PC-3 (cell line): ENCODE measurements at regions not wholly inside any gene's neighbourhood (a gene's known extent, or its start where the extent isn't known, plus 50 kb on each side); places are given as distances from the start of the nearest gene placed in this dataset.

Experiments
- ATAC-seq: fragments of 200-7000 bp; cut with Tn5 transposase; 2 replicates; pipeline ENCODE4 v1.9.1; 2020; ENCODE audit warnings: mild to moderate bottlenecking, moderate library complexity
- BruUV-seq: library from RNA; stranded (reverse); fragments of 400-500 nt; replicated peaks from 2 replicates; lab custom pipeline; 2021; lab: Mats Ljungman, UMichigan
- CTCF ChIA-PET: fragments of 300-600 bp; sonication (Branson Sonifier 250); formaldehyde crosslinking; loops from one replicate; lab custom pipeline; 2022; ENCODE audit warnings: antibody characterized with exemption; lab: Charles Lee
- POLR2A ChIA-PET: fragments of 300-600 bp; sonication (Branson Sonifier 250); formaldehyde crosslinking; loops from one replicate; lab custom pipeline; 2022; ENCODE audit warnings: antibody characterized with exemption; ENCODE audit not compliant: unreplicated experiment; lab: Charles Lee
- DNase-seq: peaks from one replicate; pipeline ENCODE4 v3.0.0-alpha.2; 2015
- H2AFZ ChIP-seq: fragments of 300-600 bp; sonication (generic); 2 replicates; pipeline ENCODE4 v1.6.0; 2016; ENCODE audit warnings: antibody characterized with exemption, low read length
- H3F3A ChIP-seq: fragments of 300-600 bp; sonication (generic); one replicate; pipeline ENCODE4 v1.6.0; 2017; ENCODE audit warnings: antibody characterized with exemption, low read length, control low read depth, mild to moderate bottlenecking; ENCODE audit not compliant: unreplicated experiment
- H3K27ac ChIP-seq: fragments of 300-600 bp; sonication (generic); 2 replicates; pipeline ENCODE4 v1.5.1; 2016; ENCODE audit warnings: mild to moderate bottlenecking, low read length
- H3K27me3 ChIP-seq: fragments of 300-600 bp; sonication (generic); 2 replicates; pipeline ENCODE4 v1.6.1; 2016; ENCODE audit warnings: low read length, mixed read lengths
- H3K36me3 ChIP-seq: fragments of 300-600 bp; sonication (generic); 2 replicates; pipeline ENCODE4 v1.6.1; 2016; ENCODE audit warnings: low read depth, mixed run types, low read length, mixed read lengths
- H3K4me1 ChIP-seq: fragments of 300-600 bp; sonication (generic); 2 replicates; pipeline ENCODE4 v1.5.1; 2016; ENCODE audit warnings: low read length; ENCODE audit not compliant: insufficient read depth
- H3K4me2 ChIP-seq: fragments of 300-600 bp; sonication (generic); 2 replicates; pipeline ENCODE4 v1.6.0; 2016; ENCODE audit warnings: low read length
- H3K4me3 ChIP-seq: fragments of 300-600 bp; sonication (generic); 2 replicates; pipeline ENCODE4 v1.5.1; 2016; ENCODE audit warnings: mild to moderate bottlenecking, low read length, mixed read lengths
- H3K79me2 ChIP-seq: fragments of 300-600 bp; sonication (generic); 2 replicates; pipeline ENCODE4 v1.6.1; 2017; ENCODE audit warnings: low read length, mixed read lengths
- H3K9ac ChIP-seq: fragments of 300-600 bp; sonication (generic); 2 replicates; pipeline ENCODE4 v1.6.0; 2016; ENCODE audit warnings: mild to moderate bottlenecking, low read length
- H3K9me2 ChIP-seq: fragments of 300-600 bp; sonication (generic); replicated peaks from 2 replicates; pipeline ENCODE4 v1.6.1; 2016; ENCODE audit warnings: mixed run types, low read length, mixed read lengths
- H3K9me3 ChIP-seq: fragments of 300-600 bp; sonication (generic); 2 replicates; pipeline ENCODE4 v1.6.1; 2016; ENCODE audit warnings: low read length, mixed read lengths
- H4K20me1 ChIP-seq: fragments of 300-600 bp; sonication (generic); 2 replicates; pipeline ENCODE4 v1.6.1; 2016; ENCODE audit warnings: low read length, mixed read lengths
- CTCF ChIP-seq: fragments of 300-600 bp; sonication (generic); conservative IDR thresholded peaks from 2 replicates; pipeline ENCODE4 v1.5.1; 2017; ENCODE audit warnings: antibody characterized with exemption, low read depth, mild to moderate bottlenecking, low read length
- EZH2 ChIP-seq: fragments of 300-600 bp; sonication (generic); IDR thresholded peaks from one replicate; pipeline ENCODE4 v1.6.1; 2017; ENCODE audit warnings: antibody characterized with exemption, mild to moderate bottlenecking, low read length; ENCODE audit not compliant: unreplicated experiment
- EZH2phosphoT487 ChIP-seq: fragments of 300-600 bp; sonication (generic); IDR thresholded peaks from 2 replicates; pipeline ENCODE4 v1.6.1; 2018; ENCODE audit warnings: mild to moderate bottlenecking, antibody characterized with exemption, low read length, borderline replicate concordance
- intact Hi-C: fragments of 100-400 bp; cut with micrococcal nuclease; formaldehyde crosslinking; loops from 2 replicates; pipeline ENCODE4 v1.9.0; 2023

- Histone ChIP-seq H3K27me3 (peaks cover 35% of the 10 kb centered on the region), H3K36me3 (no peaks in the 10 kb centered on the region), H3K4me1 (no peaks in the 10 kb centered on the region), H3K27ac (no peak overlapping the region), H3K4me2 (no peak overlapping the region), H3K9me2 (no peaks in the 10 kb centered on the region), H3K4me3 (no peak overlapping the region), H2AFZ (no peak overlapping the region), H3K79me2 (no peaks in the 10 kb centered on the region), H4K20me1 (no peaks in the 10 kb centered on the region), H3K9me3 (no peaks in the 10 kb centered on the region), H3K9ac (no peak overlapping the region), H3F3A (no peaks in the 10 kb centered on the region)
- POLR2A ChIA-PET, result no interaction called here
- no TSS peak for BruUV-seq
- CTCF ChIA-PET, result no interaction called here
- DNase-seq (no peak), ATAC-seq (no peak)
- TF ChIP-seq EZH2phosphoT487 (no peak), EZH2 (no peak), CTCF (no peak)
- intact Hi-C loops, result no loop called here
These were observed 105.9 kb upstream of the ADRA2C start for GRCh38 chr4:3660086-3660927.

- H3K4me3 ChIP-seq, result no peak overlapping the region
- no peaks in the 10 kb centered on the region for H4K20me1 ChIP-seq
- no peaks in the 10 kb centered on the region for H3K79me2 ChIP-seq
- TF ChIP-seq EZH2phosphoT487, result no peak
- no peak for TF ChIP-seq CTCF
- TF ChIP-seq EZH2, result no peak
- no peak overlapping the region for H3K4me2 ChIP-seq
- H3K9me2 ChIP-seq, result no peaks in the 10 kb centered on the region
- H3F3A ChIP-seq, result no peaks in the 10 kb centered on the region
- BruUV-seq, result no TSS peak
- ATAC-seq (no peak), DNase-seq (no peak)
- no peak overlapping the region for H3K27ac ChIP-seq
- ChIA-PET POLR2A (no interaction called here), CTCF (no interaction called here)
- H3K27me3 ChIP-seq, result peaks cover 35% of the 10 kb centered on the region
- no peaks in the 10 kb centered on the region for H3K4me1 ChIP-seq
- no peak overlapping the region for H3K9ac ChIP-seq
- H3K9me3 ChIP-seq, result no peaks in the 10 kb centered on the region
- no peak overlapping the region for H2AFZ ChIP-seq
- intact Hi-C loops, result no loop called here
- H3K36me3 ChIP-seq, result no peaks in the 10 kb centered on the region
These were observed 107.1 kb upstream of the ADRA2C start for GRCh38 chr4:3659131-3659530.

GRCh38 chr4:3658530-3658913, 107.7 kb upstream of the ADRA2C start:
- no peaks in the 10 kb centered on the region for H3K36me3 ChIP-seq
- no peaks in the 10 kb centered on the region for H3K9me3 ChIP-seq
- ChIA-PET POLR2A (no interaction called here), CTCF (no interaction called here)
- H3K4me1 ChIP-seq, result no peaks in the 10 kb centered on the region
- intact Hi-C loops, result no loop called here
- peaks cover 35% of the 10 kb centered on the region for H3K27me3 ChIP-seq
- H3K27ac ChIP-seq, result no peak overlapping the region
- H3K79me2 ChIP-seq, result no peaks in the 10 kb centered on the region
- no peak overlapping the region for H3K4me3 ChIP-seq
- H2AFZ ChIP-seq, result no peak overlapping the region
- no peak overlapping the region for H3K4me2 ChIP-seq
- no peaks in the 10 kb centered on the region for H3F3A ChIP-seq
- TF ChIP-seq CTCF, result no peak
- no peak for TF ChIP-seq EZH2
- no peak for TF ChIP-seq EZH2phosphoT487
- no TSS peak for BruUV-seq
- ATAC-seq (no peak), DNase-seq (no peak)
- no peak overlapping the region for H3K9ac ChIP-seq
- H4K20me1 ChIP-seq, result no peaks in the 10 kb centered on the region
- no peaks in the 10 kb centered on the region for H3K9me2 ChIP-seq
